CD4-positive, alpha-beta T cell (primary cell): ENCODE measurements at regions not wholly inside any gene's neighbourhood (a gene's known extent, or its start where the extent isn't known, plus 50 kb on each side); places are given as distances from the start of the nearest gene placed in this dataset.

Source experiments
- ATAC-seq: fragments of 200-7000 bp; cut with Tn5 transposase; one replicate; pipeline ENCODE4 v1.10.0; 2022; ENCODE audit warnings: mild to moderate bottlenecking; ENCODE audit not compliant: poor library complexity
- CTCF ChIA-PET: fragments of 350-600 bp; sonication (Branson Sonifier 250); formaldehyde crosslinking; loops from one replicate; lab custom pipeline; 2021; ENCODE audit warnings: antibody characterized with exemption, inconsistent platforms; lab: Charles Lee
- POLR2A ChIA-PET: fragments of 350-600 bp; sonication (Branson Sonifier 250); formaldehyde crosslinking; loops from one replicate; lab custom pipeline; 2021; ENCODE audit warnings: antibody characterized with exemption, inconsistent platforms; lab: Charles Lee
- DNase-seq, 14 experiments: peaks; one replicate each; pipeline ENCODE4 v3.0.0-alpha.2; 2013 to 2020; ENCODE audit warnings: mixed read lengths in 2 of 14
- H3K27ac ChIP-seq, 2 donors: one replicate each; pipeline versions ENCODE4 v1.5.1 to v1.7.0; 2013; ENCODE audit warnings: low read length in 2 of 2, low read depth in 1 of 2, mild to moderate bottlenecking in 1 of 2
- H3K27me3 ChIP-seq, 2 experiments: 1 replicate in 1 of 2; 2 replicates in 1 of 2; pipeline versions ENCODE4 v1.6.1 to v1.7.0; 2013; ENCODE audit warnings: low read length in 2 of 2, control low read depth in 1 of 2, mild to moderate bottlenecking in 1 of 2, moderate library complexity in 1 of 2; ENCODE audit not compliant: insufficient read depth in 2 of 2, control insufficient read depth in 1 of 2
- H3K36me3 ChIP-seq: one replicate; pipeline ENCODE4 v1.6.1; 2013; ENCODE audit warnings: low read length, control low read depth; ENCODE audit not compliant: insufficient read depth
- H3K4me1 ChIP-seq: one replicate; pipeline ENCODE4 v1.6.1; 2013; ENCODE audit warnings: low read length, control low read depth; ENCODE audit not compliant: insufficient read depth
- H3K4me3 ChIP-seq: one replicate; pipeline ENCODE4 v1.5.1; 2013; ENCODE audit warnings: mild to moderate bottlenecking, low read length, moderate library complexity
- H3K9me3 ChIP-seq, 2 experiments: 1 replicate in 1 of 2; 2 replicates in 1 of 2; pipeline versions ENCODE4 v1.6.1 to v1.7.0; 2013; ENCODE audit warnings: low read length in 2 of 2, mild to moderate bottlenecking in 2 of 2, control low read depth in 1 of 2, moderate library complexity in 1 of 2; ENCODE audit not compliant: control insufficient read depth in 1 of 2, insufficient read depth in 1 of 2
- H3K27ac Mint-ChIP-seq: one replicate; pipeline ENCODE4 v1.8.0; 2020; ENCODE audit warnings: mixed read lengths
- H3K27me3 Mint-ChIP-seq: one replicate; pipeline ENCODE4 v1.8.0; 2021; ENCODE audit warnings: mixed read lengths
- H3K36me3 Mint-ChIP-seq: one replicate; pipeline ENCODE4 v1.8.0; 2021; ENCODE audit warnings: low read depth, mixed read lengths
- H3K4me1 Mint-ChIP-seq: one replicate; pipeline ENCODE4 v1.8.0; 2021; ENCODE audit warnings: low read depth, mixed read lengths
- H3K4me3 Mint-ChIP-seq: one replicate; pipeline ENCODE4 v1.8.0; 2020; ENCODE audit warnings: mild to moderate bottlenecking, mixed read lengths
- H3K9me3 Mint-ChIP-seq: one replicate; pipeline ENCODE4 v1.8.0; 2020; ENCODE audit warnings: mixed read lengths
- intact Hi-C, 2 experiments: fragments of 100-400 bp; cut with DNase I in 1 of 2; cut with micrococcal nuclease in 1 of 2; formaldehyde crosslinking; loops; one replicate each; pipeline versions ENCODE4 v1.15.1 to v1.9.0; 2023 to 2025; cut with DNase I, micrococcal nuclease
- TF ChIP-seq, protein P1 (sequence below): fragments of 200-600 bp; IDR thresholded peaks from one replicate; pipeline ENCODE4 v1.8.0; 2022; ENCODE audit warnings: antibody characterized with exemption, mild to moderate bottlenecking

GRCh38 chr12:114293571-114294302 is 112.2 kb downstream of the TBX5 start:
- H3K4me3 Mint-ChIP-seq = no peak overlapping the region
- H3K36me3 Mint-ChIP-seq = no peaks in the 10 kb centered on the region
- TF ChIP-seq, protein P1, sequence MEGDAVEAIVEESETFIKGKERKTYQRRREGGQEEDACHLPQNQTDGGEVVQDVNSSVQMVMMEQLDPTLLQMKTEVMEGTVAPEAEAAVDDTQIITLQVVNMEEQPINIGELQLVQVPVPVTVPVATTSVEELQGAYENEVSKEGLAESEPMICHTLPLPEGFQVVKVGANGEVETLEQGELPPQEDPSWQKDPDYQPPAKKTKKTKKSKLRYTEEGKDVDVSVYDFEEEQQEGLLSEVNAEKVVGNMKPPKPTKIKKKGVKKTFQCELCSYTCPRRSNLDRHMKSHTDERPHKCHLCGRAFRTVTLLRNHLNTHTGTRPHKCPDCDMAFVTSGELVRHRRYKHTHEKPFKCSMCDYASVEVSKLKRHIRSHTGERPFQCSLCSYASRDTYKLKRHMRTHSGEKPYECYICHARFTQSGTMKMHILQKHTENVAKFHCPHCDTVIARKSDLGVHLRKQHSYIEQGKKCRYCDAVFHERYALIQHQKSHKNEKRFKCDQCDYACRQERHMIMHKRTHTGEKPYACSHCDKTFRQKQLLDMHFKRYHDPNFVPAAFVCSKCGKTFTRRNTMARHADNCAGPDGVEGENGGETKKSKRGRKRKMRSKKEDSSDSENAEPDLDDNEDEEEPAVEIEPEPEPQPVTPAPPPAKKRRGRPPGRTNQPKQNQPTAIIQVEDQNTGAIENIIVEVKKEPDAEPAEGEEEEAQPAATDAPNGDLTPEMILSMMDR = no peak
- H3K4me1 Mint-ChIP-seq = no peaks in the 10 kb centered on the region
- peaks cover 5% of the 10 kb centered on the region for H3K9me3 Mint-ChIP-seq
- DNase-seq = no peak
- H3K27me3 ChIP-seq = no peaks in the 10 kb centered on the region
- ChIA-PET POLR2A (no interaction called here), CTCF (no interaction called here)
- no peaks in the 10 kb centered on the region for H3K9me3 ChIP-seq
- no peak for ATAC-seq
- no peaks in the 10 kb centered on the region for H3K36me3 ChIP-seq
- H3K27ac Mint-ChIP-seq = no peak overlapping the region
- H3K27me3 Mint-ChIP-seq = peaks cover 8% of the 10 kb centered on the region
- intact Hi-C loops = no loop called here
- no peak overlapping the region for H3K27ac ChIP-seq
- no peaks in the 10 kb centered on the region for H3K4me1 ChIP-seq
- H3K4me3 ChIP-seq = no peak overlapping the region

DNA sequence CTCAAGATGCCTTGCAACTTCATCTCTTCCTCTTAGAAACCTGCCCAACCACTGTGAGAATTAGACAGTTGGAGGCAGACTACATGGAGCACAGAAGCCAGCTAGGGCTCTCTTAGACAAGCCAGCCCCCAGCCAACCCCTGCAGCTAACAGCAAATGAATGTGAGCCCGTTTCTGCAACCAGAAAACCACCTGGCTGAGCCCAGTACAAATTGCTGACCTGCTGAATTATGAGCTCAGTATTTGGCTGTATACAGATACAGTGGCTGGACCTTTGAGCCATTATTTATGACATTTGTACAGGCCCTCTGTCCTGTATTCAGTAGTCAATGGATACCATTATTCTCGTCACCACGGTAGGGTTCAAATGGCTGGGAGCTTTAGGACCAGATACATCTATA is 112.9 kb downstream of the TBX5 start:
- H3K4me1 ChIP-seq = no peaks in the 10 kb centered on the region
- TF ChIP-seq, protein P1 = no peak
- DNase-seq (no peak), ATAC-seq (no peak)
- H3K27ac ChIP-seq = no peak overlapping the region
- intact Hi-C loops = no loop called here
- Mint-ChIP-seq H3K27ac (no peak overlapping the region), H3K9me3 (peaks cover 5% of the 10 kb centered on the region), H3K4me3 (no peak overlapping the region), H3K27me3 (peaks cover 15% of the 10 kb centered on the region), H3K4me1 (no peaks in the 10 kb centered on the region), H3K36me3 (no peaks in the 10 kb centered on the region)
- ChIA-PET POLR2A (no interaction called here), CTCF (no interaction called here)
- H3K27me3 ChIP-seq = no peaks in the 10 kb centered on the region
- no peak overlapping the region for H3K4me3 ChIP-seq
- H3K9me3 ChIP-seq = no peaks in the 10 kb centered on the region
- no peaks in the 10 kb centered on the region for H3K36me3 ChIP-seq

DNA sequence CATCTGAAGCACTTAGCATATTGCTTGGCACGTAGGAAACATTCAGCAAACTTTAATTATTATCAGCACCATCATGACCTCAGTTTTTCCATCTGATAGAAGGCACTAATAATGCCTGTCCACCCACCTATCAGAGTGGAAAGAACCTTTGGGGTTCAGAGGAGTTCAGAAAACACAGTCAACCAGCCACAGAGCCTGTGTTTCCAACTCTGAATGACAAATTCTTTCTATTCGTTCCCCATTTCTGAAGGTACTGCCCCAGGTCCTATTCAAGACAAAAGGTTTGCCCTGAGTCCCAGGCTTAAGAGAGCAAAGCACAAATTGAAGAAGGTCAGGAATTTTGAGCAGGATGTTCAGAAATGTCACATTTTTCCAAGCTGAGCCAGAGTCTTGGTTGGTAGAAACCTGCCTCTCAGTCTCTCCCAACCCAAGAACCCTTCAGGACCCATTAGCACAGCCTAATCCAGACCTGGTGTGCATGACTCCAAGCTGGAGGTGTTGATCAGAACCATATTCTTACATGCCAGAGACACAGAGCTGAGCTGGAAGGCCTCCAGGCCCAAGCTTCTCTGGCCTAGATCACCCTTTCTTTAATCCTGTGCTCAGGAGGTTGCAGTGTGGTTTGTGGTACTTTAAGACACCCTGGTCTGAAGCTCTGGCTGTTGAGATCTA is 114.4 kb downstream of the TBX5 start:
- Mint-ChIP-seq H3K4me3 (no peak overlapping the region), H3K27me3 (peaks cover 17% of the 10 kb centered on the region), H3K4me1 (no peaks in the 10 kb centered on the region), H3K36me3 (no peaks in the 10 kb centered on the region), H3K27ac (no peak overlapping the region), H3K9me3 (peaks cover 5% of the 10 kb centered on the region)
- Histone ChIP-seq H3K27ac (no peak overlapping the region), H3K9me3 (no peaks in the 10 kb centered on the region), H3K4me1 (no peaks in the 10 kb centered on the region), H3K4me3 (no peak overlapping the region), H3K27me3 (no peaks in the 10 kb centered on the region), H3K36me3 (no peaks in the 10 kb centered on the region)
- TF ChIP-seq, protein P1 = no peak
- DNase-seq (no peak), ATAC-seq (no peak)
- ChIA-PET CTCF (no interaction called here), POLR2A (no interaction called here)
- intact Hi-C loops = no loop called here
